HL-60 (cell line): ENCODE measurements at regions not wholly inside any gene's neighbourhood (a gene's known extent, or its start where the extent isn't known, plus 50 kb on each side); places are given as distances from the start of the nearest gene placed in this dataset.

ENCODE experiments used
- CTCF ChIP-seq: IDR thresholded peaks from one replicate; pipeline ENCODE4 v1.5.1; 2011; ENCODE audit warnings: low read length, control low read depth, inconsistent platforms; ENCODE audit not compliant: insufficient read depth
- GABPA ChIP-seq: IDR thresholded peaks from 2 replicates; pipeline ENCODE4 v1.6.1; 2012; ENCODE audit warnings: low read depth
- POLR2AphosphoS5 ChIP-seq: IDR thresholded peaks from 2 replicates; pipeline ENCODE4 v1.6.1; 2012; ENCODE audit warnings: low read depth
- REST ChIP-seq: IDR thresholded peaks from 2 replicates; pipeline ENCODE4 v1.6.1; 2012; ENCODE audit warnings: low read depth; ENCODE audit not compliant: insufficient replicate concordance
- SPI1 ChIP-seq: IDR thresholded peaks from 2 replicates; pipeline ENCODE4 v1.6.1; 2012; ENCODE audit warnings: low read depth, mild to moderate bottlenecking, borderline replicate concordance

GRCh38 chr6:167513778-167514177, 188.9 kb downstream of the TTLL2 start:
- TF ChIP-seq CTCF (no peak), REST (no peak), POLR2AphosphoS5 (no peak), GABPA (no peak), SPI1 (no peak)
